Mesenteric fat pad (tissue), 1 donor: ENCODE measurements at regions not wholly inside any gene's neighbourhood (a gene's known extent, or its start where the extent isn't known, plus 50 kb on each side); places are given as distances from the start of the nearest gene placed in this dataset.

Experiments used
- DNase-seq: peaks from one replicate; pipeline ENCODE4 v3.0.0-alpha.2; 2020; ENCODE audit warnings: low spot score
- donor health status: DM: yes; HTN: yes; CAD: no.

DNA sequence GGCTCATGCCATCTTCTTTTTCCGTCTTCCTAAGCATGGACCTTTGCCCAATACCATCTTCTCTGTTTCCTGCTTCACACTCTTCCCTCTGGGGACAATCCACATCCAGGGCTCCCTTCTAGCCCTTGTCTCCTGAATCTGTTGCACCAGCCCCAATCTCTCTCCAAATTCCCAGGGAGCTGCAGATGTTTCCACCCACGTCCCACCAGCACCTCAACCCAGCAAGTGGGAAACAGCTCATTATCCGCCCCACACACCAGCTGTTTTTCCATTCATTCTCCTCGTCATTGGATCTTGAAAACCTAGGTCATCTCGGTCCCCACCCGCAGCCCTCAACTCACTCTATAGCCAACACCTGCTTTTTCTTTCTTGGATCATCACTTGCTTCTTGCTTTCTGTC, 185.0 kb upstream of the CDYL start:
- DNase-seq: no peak

DNA sequence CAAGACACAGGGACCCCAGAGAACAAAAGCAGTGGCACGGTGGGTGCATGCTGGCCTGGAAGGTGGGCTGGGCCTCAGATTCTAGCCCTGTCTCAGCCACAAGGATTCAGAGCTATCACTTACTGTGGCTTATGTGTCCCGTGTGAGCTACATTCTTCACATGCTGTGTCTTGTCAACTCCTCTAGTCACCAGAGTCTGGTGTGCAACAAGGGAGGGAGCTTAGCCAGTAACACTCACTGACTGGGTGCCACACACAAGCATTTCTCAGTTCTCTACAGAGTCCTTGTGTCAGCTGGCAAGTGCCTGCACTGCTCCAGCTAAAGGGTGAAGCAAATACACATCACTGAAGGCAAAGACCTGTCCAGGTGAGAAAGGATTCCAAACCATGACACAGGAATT, 186.9 kb upstream of the CDYL start:
- no peak for DNase-seq

DNA sequence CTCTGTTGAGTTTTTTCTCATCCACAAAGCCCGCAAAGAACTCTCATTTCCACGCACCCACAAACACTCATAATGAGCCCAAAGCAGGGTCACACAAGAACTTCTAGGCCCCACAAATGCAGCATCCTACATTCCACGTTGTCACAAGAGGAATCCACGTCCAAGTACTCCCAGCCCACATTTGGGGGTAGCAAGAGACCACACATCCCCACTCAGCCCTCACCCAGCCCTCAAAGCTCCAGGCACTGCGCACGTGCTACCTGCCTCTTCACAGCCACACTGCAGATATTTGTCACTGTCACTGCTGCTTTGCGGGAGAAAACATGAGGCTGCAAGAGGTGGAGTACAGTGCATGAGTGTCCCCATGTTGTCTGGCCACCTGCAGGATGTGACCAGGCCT, 187.6 kb upstream of the CDYL start:
- DNase-seq: no peak

DNA sequence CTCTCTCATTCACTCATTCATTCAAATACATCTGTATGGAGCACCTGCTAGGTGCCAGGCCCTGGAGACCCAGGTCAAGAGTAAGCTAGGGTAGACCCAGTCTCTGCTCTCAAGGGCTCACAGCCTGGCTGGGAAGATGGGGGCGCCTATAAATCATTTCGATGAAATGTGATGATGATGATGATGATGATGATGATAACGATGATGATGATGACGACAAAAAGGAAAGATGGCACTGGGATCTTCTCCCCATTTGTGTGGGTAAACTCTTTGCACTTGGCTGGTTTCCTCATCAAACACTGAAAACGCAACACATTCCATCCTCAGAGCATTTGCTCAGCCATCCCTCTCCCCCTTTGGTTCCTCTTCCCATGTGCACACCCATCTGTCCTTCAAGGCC, 188.0 kb upstream of the CDYL start:
- no peak for DNase-seq

DNA sequence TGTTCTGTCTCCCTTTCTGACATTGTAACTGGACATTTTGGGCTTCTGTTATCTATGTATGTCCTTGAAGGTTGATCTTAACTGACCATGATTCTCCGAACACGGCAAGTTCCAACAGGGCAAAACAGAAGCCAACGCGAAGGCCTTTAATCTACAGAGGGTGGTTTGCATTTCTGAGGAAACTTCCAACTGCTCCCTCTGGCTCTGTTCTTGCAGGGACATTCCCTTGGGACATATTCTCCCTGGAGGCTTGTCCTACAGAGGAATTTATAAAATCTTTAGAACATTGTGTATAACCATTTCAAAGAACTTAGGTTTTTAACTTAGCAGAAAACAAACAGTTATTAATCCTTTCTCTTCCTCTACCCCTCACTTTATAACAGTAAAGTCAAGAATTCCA, 189.0 kb upstream of the CDYL start:
- DNase-seq: no peak

DNA sequence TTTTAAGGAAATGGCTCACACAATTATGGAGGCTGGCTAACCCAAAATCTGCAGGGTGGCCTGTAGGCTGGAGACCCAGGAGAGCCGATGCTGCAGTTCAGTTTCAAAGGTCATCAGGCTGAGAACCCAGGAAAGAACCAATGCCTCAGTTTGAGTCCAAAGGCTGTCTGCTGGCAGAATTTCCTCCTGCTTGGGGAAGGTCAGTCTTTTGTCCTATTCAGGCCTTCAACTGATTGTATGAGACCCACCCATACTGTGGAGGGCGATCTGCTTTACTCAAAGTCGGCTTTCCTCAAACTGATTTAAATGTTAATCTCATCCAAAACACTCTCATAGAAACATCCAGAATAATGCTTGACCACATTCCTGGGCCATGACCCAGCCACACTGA, 189.7 kb upstream of the CDYL start:
- no peak for DNase-seq

DNA sequence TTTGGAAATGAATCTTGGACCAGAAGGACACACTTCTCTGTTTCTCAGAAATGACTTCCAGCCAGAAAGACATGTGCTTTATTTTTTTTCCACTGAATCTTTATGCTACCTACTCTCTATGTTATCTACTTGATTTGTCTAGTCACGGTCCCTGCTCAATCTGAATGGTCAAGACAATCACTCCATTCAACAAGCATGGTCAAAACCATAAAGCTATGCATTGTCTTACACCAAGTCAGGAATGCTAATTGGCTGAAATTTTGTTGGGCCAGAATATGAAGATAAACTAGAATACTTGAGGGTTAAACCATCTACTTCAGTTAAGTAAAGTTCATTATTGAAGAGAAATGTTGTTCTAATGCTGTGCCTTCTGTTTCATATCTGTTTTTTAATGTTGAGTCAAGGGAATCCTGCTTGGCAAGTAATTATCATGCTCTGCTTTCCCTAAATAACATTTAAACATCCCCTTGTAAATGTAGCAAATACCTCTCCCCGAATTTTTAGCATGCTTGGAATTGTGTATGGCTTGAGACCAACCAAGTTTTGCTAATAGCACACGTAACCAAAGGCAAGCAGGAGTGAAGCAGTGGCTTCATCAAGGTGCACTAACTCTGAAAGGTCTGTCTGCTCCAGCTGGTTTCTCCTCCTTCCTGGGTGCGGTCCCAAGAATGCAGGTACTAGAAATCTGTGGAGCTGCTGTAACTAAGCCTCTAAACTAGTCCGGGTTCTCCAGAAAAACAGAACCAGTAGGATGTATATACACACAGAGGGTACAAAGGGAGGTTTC, 190.3 kb upstream of the CDYL start:
- no peak for DNase-seq

DNA sequence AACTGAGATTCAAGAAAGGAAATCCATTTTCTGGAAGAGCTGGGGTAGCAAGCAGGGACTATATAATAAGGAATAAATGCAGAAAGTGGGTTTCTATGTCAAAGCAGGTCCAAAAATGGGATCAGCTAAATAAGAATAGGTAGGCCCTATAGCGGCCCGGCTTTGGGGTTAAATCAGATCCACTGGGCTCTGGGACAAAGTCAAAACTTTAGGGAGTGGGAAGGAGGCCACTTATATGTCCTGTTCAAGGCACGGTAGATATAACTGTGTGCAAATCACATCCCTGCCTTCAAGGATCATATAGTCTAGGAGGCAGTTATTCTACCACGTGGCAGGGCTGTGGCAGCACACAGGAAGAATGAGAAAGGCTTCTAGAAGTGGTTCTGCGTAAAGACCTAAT, 191.4 kb upstream of the CDYL start:
- DNase-seq: no peak

DNA sequence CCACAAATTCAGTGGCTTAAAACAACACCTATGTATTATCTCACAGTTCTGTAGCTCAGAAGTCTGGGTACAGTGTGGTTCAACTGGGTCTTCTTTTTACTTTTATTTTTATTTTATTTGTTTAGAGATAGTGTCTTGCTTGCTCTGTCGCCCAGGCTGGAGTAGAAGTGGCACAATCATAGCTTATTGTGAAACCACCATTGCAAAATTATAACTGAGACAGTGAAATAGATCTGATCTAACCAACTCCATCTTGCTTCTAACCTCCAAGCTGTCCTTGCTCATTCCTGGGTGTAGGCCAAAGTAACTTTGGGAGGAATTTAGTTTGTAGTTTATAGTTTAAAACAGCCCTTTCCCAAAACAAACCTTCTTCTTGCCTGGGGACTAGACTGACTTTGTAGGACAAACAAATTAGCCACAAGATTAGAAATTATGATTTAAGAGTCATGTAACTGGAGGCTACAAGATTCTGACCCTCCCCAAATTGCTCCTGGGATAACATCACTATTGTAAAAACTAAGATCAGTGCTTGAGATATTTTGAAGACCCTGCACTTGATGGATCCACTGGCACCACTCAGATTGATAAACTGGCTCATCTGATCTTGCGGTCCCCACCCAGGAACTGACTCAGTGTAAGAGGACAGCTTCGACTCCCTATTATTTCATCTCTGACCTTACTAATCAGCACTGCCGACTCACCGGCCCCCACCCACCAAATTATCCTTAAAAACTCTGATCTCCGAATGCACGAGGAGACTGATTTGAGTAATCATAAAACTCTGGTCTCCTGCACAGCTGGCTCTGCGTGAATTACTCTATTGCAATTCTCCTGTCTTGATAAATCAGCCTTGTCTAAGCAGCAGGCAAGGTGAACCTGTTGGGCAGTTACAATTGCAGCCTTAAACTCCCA, 193.4 kb upstream of the CDYL start:
- no peak for DNase-seq

DNA sequence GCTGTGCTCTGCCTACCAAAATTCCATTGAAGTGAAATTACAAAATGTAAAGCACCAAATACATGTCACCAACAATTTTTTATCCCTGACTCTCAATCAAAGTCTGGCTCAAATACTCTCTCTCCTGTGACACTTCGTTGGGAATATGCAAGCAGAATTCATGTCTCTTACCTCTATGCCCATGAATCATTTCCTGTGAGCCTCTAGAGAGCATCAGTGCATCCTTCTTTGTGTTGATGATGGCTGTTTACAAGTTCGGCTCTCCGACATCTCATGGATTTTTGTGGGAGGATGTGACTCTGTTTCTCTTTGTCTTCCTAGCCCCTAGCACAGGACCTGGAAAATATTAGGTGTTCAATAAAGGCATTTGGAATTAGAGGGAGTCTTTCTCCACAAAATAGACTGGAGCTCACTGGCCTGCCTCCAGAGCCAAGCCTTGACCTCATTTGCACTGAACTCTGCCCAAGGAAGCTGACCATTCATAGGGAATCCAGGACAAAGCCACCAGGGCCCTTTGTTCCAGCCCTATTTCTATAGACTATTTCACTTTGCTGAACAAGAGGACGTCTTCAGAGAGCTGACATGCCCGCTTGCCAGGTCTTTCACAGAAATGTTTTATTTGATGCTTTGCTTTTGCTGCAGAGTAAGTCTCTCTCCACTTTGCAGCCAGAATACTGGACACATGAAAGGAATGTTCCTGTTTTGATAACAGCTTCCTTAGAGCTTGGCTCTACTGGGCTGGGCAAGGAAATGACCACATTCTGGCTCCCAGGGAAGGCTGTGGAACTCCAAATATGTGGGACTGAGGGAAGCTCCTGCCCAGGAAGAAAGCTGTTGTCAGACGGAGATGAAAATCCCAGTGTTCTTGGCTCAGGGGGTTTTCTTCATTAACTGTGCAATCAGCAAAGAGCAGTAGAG, 194.5 kb upstream of the CDYL start:
- no peak for DNase-seq

DNA sequence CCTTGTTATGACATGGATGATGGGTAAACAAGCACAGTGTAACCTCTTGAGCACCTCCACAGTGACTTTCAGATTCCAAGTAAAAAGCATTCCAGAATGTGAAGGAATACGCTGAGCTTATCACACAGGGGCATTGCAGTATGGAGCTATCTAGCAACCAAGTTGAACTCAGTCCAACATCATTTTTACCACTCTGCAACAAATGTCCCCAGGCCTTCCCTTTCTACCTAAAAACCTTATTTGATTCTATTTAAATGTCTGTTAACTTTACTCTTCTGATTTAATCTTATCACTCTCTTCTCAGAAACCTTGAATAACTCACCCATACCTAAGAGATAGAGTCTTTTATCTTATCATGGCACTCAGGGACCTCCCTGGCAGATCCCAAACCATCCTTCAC, 195.8 kb upstream of the CDYL start:
- DNase-seq: no peak

DNA sequence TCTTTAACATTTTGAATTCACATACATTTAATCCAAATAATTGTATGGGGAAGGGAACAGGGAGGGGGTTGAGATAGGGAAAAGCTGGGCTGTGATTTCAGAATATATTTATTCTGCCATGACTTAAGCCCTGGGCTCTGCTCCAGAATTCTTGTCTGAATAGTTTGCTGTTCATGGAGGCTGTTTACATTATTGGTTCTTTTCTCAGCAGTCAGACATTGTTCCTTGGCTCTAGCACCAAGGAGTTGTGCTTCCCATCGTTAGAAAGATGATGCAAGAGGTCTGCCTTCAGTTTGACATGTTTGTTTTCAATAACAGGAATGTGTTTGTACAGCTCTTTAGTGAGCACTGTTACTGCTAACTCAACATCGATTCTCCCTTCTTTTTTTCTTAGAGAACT, 198.8 kb upstream of the CDYL start:
- DNase-seq: no peak

DNA sequence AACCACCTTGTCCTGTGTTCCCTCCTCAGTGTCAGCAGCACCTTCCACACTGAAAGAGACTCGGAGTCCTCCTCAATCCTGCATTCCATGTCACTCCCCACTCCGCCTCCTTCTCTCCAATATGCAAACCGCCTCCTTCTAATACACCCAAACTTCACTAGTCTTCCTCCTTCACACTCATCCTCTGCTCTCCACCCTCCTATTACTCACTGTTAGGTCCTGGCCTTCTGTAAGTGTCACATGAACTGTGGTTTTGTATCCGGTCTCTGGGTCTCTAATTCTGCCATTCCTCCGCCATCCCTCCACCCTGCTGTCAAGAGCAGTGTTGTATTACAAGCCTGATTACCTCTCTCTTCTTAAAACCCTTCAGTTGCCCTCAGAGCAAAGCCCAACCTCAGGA, 200.5 kb upstream of the CDYL start:
- DNase-seq: no peak

DNA sequence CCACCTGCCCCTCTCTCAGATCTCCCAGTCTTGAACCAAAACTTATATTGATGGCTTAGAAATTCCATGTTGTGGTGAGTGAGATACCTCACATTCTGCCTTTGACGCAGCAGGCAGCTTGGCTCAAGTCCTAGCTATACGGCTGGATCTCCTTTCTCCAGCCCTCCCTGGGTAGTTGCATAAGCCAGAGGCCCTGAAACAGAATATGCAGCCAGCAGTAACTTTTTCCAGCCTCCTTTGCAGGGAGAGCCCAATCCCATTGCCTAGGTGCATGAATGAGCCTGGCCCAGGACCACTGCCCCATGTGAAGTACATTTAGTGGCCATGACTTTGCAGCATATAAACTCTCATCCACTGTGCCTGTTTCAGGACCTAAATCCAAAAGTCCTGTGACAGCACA, 202.2 kb upstream of the CDYL start:
- no peak for DNase-seq

DNA sequence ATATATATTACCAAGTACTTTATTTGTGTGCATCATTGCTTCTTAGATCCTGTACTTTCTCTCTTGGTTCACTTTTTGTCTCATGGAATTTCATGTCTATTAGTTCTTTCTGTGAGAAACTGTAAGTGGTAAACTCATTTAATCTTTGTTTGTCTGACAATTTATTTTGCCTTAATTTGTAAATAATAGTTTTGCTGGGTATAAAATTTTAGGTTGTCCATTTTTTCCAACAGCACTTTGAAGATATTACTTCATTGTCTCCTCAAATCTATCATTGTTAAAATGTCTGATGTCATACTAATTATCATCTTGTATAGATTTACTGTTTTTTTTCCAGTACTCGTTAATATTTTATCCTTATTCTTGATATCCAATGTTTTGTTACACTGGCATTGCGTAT, 205.2 kb upstream of the CDYL start:
- DNase-seq: no peak

DNA sequence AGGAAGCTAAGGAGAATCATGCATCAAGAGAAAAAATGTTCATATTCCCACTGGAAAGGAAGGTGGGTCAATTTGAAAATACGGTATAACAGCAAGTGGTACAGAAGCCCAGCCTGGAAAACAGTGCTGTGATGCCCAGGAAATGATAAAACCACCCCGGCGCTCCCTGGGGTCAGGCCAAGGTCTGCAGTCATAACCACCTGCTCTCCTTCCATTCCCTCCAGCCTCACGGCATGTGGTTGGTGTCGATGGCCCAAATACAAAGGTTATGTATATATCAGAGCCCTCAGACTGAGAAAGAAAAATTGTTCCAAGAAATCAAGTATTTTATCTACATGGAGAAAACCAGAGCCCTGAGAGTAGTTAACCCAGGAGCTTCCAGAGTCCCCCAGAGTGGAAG, 208.1 kb upstream of the CDYL start:
- DNase-seq: no peak

DNA sequence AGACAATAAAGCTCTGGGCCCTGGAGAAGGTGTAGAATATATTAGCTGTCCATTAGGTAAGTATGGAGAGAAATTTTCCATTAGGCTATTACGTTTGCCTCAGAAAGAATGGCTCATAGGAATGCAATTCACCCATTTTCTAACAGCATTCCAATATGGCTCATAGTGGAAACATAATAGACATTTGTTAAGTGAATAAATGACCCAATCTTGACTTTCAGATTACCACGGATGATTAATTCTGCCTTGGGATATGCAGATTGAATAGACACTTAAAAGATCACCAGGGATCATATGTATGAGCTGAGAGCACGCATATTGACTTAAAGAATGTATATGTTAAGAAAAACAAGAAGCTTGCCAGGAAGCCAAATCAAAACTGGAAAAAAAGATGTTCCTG, 209.1 kb upstream of the CDYL start:
- DNase-seq: no peak

DNA sequence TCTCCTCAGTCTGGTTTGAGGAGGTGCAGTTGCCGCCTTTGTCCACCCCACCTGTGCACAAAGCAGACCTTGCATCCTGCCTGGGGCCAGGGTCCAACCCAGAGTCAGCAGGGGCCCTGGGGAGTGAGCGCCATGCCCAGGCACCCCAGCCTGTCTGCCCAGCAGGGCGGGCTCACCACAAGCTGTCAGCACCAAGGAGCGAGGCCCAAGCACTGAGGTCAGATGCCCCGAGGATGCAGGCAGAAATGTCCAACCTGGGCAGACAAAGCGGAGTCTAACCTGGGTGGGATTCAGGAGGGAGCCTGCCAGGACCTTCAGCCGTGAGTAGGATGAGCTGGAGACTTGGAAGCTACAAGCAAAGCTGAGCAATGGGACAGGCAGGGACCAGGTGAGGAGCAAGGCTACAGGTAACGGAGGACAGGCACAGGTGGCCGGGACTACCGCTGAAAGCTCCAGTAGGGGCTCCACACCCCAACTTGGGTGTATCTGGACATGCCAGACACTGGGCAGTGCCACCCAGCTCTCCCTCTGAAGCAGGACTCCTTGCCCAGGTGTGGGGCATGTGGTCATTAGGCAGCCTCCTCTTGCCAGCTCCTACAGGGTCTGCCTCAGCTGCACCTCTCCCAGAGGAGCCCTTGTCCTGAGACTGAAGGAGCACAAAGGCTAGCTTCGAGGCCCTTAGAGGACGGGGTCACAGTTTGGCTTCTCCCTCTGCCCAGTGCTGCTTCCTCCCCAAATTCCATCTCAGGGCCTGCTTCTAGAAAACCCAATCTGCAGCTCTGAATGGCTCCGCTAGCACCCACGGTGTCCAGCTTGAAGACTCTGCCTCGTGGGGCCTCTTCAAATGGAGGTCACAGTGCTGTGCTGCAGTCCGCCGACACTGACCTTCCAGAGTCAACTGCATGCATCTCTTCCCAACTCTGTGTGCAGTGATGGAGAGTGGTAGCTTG, 210.6 kb upstream of the CDYL start:
- DNase-seq: no peak

DNA sequence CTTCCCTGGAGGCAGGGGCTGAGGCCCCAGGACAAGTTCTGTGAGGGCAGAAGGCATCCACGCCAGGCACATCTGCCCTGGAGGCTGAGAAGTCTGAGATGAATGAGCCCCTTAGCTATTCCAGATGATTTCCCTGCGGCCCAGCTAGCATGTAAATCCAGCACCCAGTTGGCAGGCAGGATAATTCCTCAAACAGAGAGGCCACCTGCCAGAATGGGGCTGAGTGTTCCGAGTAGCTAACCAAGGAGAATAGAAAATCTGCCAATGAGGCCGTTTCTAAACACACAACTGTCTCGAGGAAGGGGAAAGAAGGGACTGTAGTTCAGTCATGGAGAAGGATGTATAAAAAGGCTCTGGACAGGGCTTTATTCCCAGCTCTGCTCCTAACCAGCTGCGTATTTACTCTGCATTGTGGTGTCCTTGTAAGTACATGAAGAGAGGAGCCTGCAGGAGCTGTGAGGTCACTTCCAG, 211.4 kb upstream of the CDYL start:
- no peak for DNase-seq

DNA sequence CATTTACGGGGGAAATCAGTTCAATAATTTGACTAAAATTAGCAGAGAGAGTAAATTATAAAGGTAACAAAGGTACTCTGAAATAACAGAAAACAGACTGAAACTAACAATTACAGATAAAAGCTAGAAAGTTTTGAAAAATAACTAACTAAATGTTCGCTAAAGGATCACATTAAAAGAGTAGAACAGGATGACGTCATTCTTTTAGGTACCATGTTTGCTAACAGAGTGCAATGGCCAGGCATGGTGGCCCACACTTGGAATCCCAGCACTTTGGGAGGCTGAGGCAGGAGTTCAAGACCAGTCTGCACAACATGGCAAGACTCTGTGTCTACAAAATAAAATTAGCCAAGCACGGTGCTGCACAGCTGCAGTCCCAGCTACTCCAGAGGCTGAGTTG, 212.3 kb upstream of the CDYL start:
- DNase-seq: no peak
